Erythroblast (primary cell): ENCODE measurements at regions not wholly inside any gene's neighbourhood (a gene's known extent, or its start where the extent isn't known, plus 50 kb on each side); places are given as distances from the start of the nearest gene placed in this dataset.

Source experiments
- DNase-seq, 2 experiments: peaks; one replicate each; lab custom pipeline; 2025; lab: John Stamatoyannopoulos, UW
- GATA1 ChIP-seq: IDR thresholded peaks from 2 replicates; pipeline ENCODE4 v1.6.1; 2011; ENCODE audit warnings: low read depth, mild to moderate bottlenecking, control low read depth, low read length, moderate library complexity
- POLR2A ChIP-seq: IDR thresholded peaks from 2 replicates; pipeline ENCODE4 v1.6.1; 2011; ENCODE audit warnings: mild to moderate bottlenecking, low read length

- DNase-seq, result no peak
- TF ChIP-seq POLR2A, result no peak
- TF ChIP-seq GATA1, result no peak
Observed at GRCh38 chr1:190708418-190709057, 230.9 kb upstream of the BRINP3 start.

- no peak for TF ChIP-seq POLR2A
- no peak for TF ChIP-seq GATA1
- no peak for DNase-seq
Observed at GRCh38 chr1:190711069-190711468, 233.4 kb upstream of the BRINP3 start.

- no peak for DNase-seq
- no peak for TF ChIP-seq GATA1
- TF ChIP-seq POLR2A, result no peak
Observed at GRCh38 chr1:190717055-190717454, 239.4 kb upstream of the BRINP3 start.

GRCh38 chr1:190736971-190737590, 259.4 kb upstream of the BRINP3 start:
- TF ChIP-seq POLR2A, result no peak
- TF ChIP-seq GATA1, result no peak

GRCh38 chr1:190738317-190738716, 260.7 kb upstream of the BRINP3 start:
- TF ChIP-seq POLR2A (no peak), GATA1 (no peak)
- DNase-seq, result no peak

More at GRCh38 chr1:190736971-190737590, 259.4 kb upstream of the BRINP3 start:
- no peak for DNase-seq

GRCh38 chr1:190739926-190740325, 262.3 kb upstream of the BRINP3 start:
- TF ChIP-seq GATA1 (no peak), POLR2A (no peak)
- no peak for DNase-seq

GRCh38 chr1:190747704-190748103, 270.0 kb upstream of the BRINP3 start:
- TF ChIP-seq POLR2A (no peak), GATA1 (no peak)
- DNase-seq, result no peak

GRCh38 chr1:190752131-190752530, 274.5 kb upstream of the BRINP3 start:
- TF ChIP-seq POLR2A (no peak), GATA1 (no peak)
- no peak for DNase-seq

GRCh38 chr1:190754666-190755065, 277.0 kb upstream of the BRINP3 start:
- TF ChIP-seq GATA1 (no peak), POLR2A (no peak)
- peak; percentile 71 to 77 for DNase-seq

GRCh38 chr1:190759807-190760206, 282.1 kb upstream of the BRINP3 start:
- peak; percentile 38 to 85 for DNase-seq
- no peak for TF ChIP-seq POLR2A
- no peak for TF ChIP-seq GATA1

- no peak for DNase-seq
- TF ChIP-seq GATA1, result no peak
Observed at GRCh38 chr1:190762325-190762724, 284.7 kb upstream of the BRINP3 start.

GRCh38 chr1:190792873-190793272, 315.2 kb upstream of the BRINP3 start:
- TF ChIP-seq POLR2A, result no peak
- TF ChIP-seq GATA1, result no peak
- DNase-seq, result no peak

- no peak for DNase-seq
- TF ChIP-seq POLR2A (no peak), GATA1 (no peak)
Observed at GRCh38 chr1:190807629-190808028, 330.0 kb upstream of the BRINP3 start.

GRCh38 chr1:190808035-190808434, 330.4 kb upstream of the BRINP3 start:
- DNase-seq, result no peak
- TF ChIP-seq POLR2A (no peak), GATA1 (no peak)

- no peak for DNase-seq
- TF ChIP-seq POLR2A, result no peak
Observed at GRCh38 chr1:190809312-190809711, 331.6 kb upstream of the BRINP3 start.

GRCh38 chr1:190812996-190813395, 335.3 kb upstream of the BRINP3 start:
- TF ChIP-seq POLR2A (no peak), GATA1 (no peak)
- no peak for DNase-seq
